ENCODE measurements at regions not wholly inside any gene's neighbourhood (a gene's known extent, or its start where the extent isn't known, plus 50 kb on each side); places are given as distances from the start of the nearest gene placed in this dataset.

GRCh38 chr4:184575306-184575705 is 73.9 kb downstream of the CASP3 start:
- H3K4me1 ChIP-seq (ENCODE audit: control insufficient read depth in 1 of 2, insufficient read depth in 2 of 2, low read length in 2 of 2): no peaks in the 10 kb centered on the region
- Mint-ChIP-seq H3K9me3 (peaks cover 4 to 17% (median 10%) of the 10 kb centered on the region in 7 donors), H3K36me3 (no peaks in the 10 kb centered on the region), H3K27ac (no peak overlapping the region), H3K4me1 (no peaks in the 10 kb centered on the region), H3K27me3 (ENCODE audit: low read depth in 3 of 3) (peaks cover 0 to 2% (median 0%) of the 10 kb centered on the region in 3 donors), H3K4me3 (no peak overlapping the region)
- peaks cover 2% of the 10 kb centered on the region in 2 donors for H3K9me3 ChIP-seq (replicated peaks in 1 of 2; ENCODE audit: control insufficient read depth in 1 of 2, insufficient read depth in 1 of 2, low read length in 2 of 2)
- no peak overlapping the region for H3K9ac ChIP-seq (ENCODE audit: insufficient read depth, low read length, poor library complexity, severe bottlenecking)
- H3K4me2 ChIP-seq (replicated peaks; ENCODE audit: extremely low read depth, low read length, poor library complexity, severe bottlenecking): no peak overlapping the region
- H4K20me1 ChIP-seq (ENCODE audit: insufficient read depth, low read length): no peaks in the 10 kb centered on the region
- no peak overlapping the region for H3K4me3 ChIP-seq (replicated peaks in 1 of 3; ENCODE audit: low read depth in 2 of 3, low read length in 3 of 3)
- no CpG with 5 or more reads among the region's 1 CpG for WGBS (ENCODE audit: insufficient coverage)
- no peak overlapping the region for H3K27ac ChIP-seq (ENCODE audit: low read depth in 1 of 2, low read length in 2 of 2)
- no peaks in the 10 kb centered on the region for H3K79me2 ChIP-seq (ENCODE audit: insufficient read depth, low read length)
- no peak for TF ChIP-seq CTCF (IDR thresholded peaks at IDR 0.05)
- no peak overlapping the region for H2AFZ ChIP-seq (ENCODE audit: insufficient read depth, low read depth, low read length, poor library complexity, severe bottlenecking)
- intact Hi-C loops (cut with micrococcal nuclease): no loop called here
- no peaks in the 10 kb centered on the region for H3K36me3 ChIP-seq (replicated peaks in 1 of 2; ENCODE audit: control insufficient read depth in 1 of 2, insufficient read depth in 2 of 2, low read length in 2 of 2)
- H3K27me3 ChIP-seq (ENCODE audit: control insufficient read depth in 2 of 2, insufficient read depth in 2 of 2, low read length in 2 of 2): no peaks in the 10 kb centered on the region
- no peak for DNase-seq

GRCh38 chr4:184574861-184575260 is 74.4 kb downstream of the CASP3 start:
- no peak for DNase-seq
- Histone ChIP-seq H3K4me3 (replicated peaks in 1 of 3; ENCODE audit: low read depth in 2 of 3, low read length in 3 of 3) (no peak overlapping the region), H3K4me2 (replicated peaks; ENCODE audit: extremely low read depth, low read length, poor library complexity, severe bottlenecking) (no peak overlapping the region), H3K27ac (ENCODE audit: low read depth in 1 of 2, low read length in 2 of 2) (no peak overlapping the region), H3K9me3 (replicated peaks in 1 of 2; ENCODE audit: control insufficient read depth in 1 of 2, insufficient read depth in 1 of 2, low read length in 2 of 2) (no peaks in the 10 kb centered on the region), H4K20me1 (ENCODE audit: insufficient read depth, low read length) (no peaks in the 10 kb centered on the region), H3K79me2 (ENCODE audit: insufficient read depth, low read length) (no peaks in the 10 kb centered on the region), H3K9ac (ENCODE audit: insufficient read depth, low read length, poor library complexity, severe bottlenecking) (no peak overlapping the region), H2AFZ (ENCODE audit: insufficient read depth, low read depth, low read length, poor library complexity, severe bottlenecking) (no peak overlapping the region), H3K27me3 (ENCODE audit: control insufficient read depth in 2 of 2, insufficient read depth in 2 of 2, low read length in 2 of 2) (no peaks in the 10 kb centered on the region), H3K4me1 (ENCODE audit: control insufficient read depth in 1 of 2, insufficient read depth in 2 of 2, low read length in 2 of 2) (no peaks in the 10 kb centered on the region), H3K36me3 (replicated peaks in 1 of 2; ENCODE audit: control insufficient read depth in 1 of 2, insufficient read depth in 2 of 2, low read length in 2 of 2) (no peaks in the 10 kb centered on the region)
- TF ChIP-seq CTCF (IDR thresholded peaks at IDR 0.05): no peak
- Mint-ChIP-seq H3K27me3 (ENCODE audit: low read depth in 3 of 3) (peaks cover 0 to 2% (median 0%) of the 10 kb centered on the region in 3 donors), H3K4me1 (no peaks in the 10 kb centered on the region), H3K36me3 (no peaks in the 10 kb centered on the region), H3K9me3 (peaks cover 3 to 14% (median 7%) of the 10 kb centered on the region in 7 donors), H3K27ac (no peak overlapping the region), H3K4me3 (no peak overlapping the region)
- WGBS (ENCODE audit: insufficient coverage): 20% methylated on average over 1 of the region's 5 CpGs
- intact Hi-C loops (cut with micrococcal nuclease): no loop called here
